IPS DF 6.9 (cell line): ENCODE measurements at regions not wholly inside any gene's neighbourhood (a gene's known extent, or its start where the extent isn't known, plus 50 kb on each side); places are given as distances from the start of the nearest gene placed in this dataset.

Experiments used
- DNase-seq: peaks from one replicate; pipeline ENCODE4 v3.0.0-alpha.2; 2013; ENCODE audit warnings: low read depth, low spot score
- H3K27ac ChIP-seq: one replicate; pipeline ENCODE4 v1.5.1; 2013; ENCODE audit warnings: low read length, control low read depth
- H3K27me3 ChIP-seq: 2 replicates; pipeline ENCODE4 v1.6.1; 2013; ENCODE audit warnings: mild to moderate bottlenecking, low read length; ENCODE audit not compliant: control insufficient read depth, insufficient read depth
- H3K36me3 ChIP-seq: 2 replicates; pipeline ENCODE4 v1.6.1; 2013; ENCODE audit warnings: low read length; ENCODE audit not compliant: control insufficient read depth, insufficient read depth
- H3K4me1 ChIP-seq: 2 replicates; pipeline ENCODE4 v1.6.1; 2013; ENCODE audit warnings: low read length; ENCODE audit not compliant: control insufficient read depth, insufficient read depth
- H3K4me3 ChIP-seq: 2 replicates; pipeline ENCODE4 v1.5.1; 2013; ENCODE audit warnings: mild to moderate bottlenecking, low read length
- H3K9me3 ChIP-seq: 2 replicates; pipeline ENCODE4 v1.6.1; 2013; ENCODE audit warnings: low read length, inconsistent platforms; ENCODE audit not compliant: control insufficient read depth, insufficient read depth
- WGBS: extraction: QIAGEN DNeasy Blood & Tissue Kit; methylation state at CpG from one replicate; pipeline ENCODE4 v1.1.7; 2013; ENCODE audit warnings: mixed read lengths, missing lambda C conversion rate; ENCODE audit not compliant: insufficient read length, insufficient coverage; 5-methylcytosine and 5-hydroxymethylcytosine counted together

DNA sequence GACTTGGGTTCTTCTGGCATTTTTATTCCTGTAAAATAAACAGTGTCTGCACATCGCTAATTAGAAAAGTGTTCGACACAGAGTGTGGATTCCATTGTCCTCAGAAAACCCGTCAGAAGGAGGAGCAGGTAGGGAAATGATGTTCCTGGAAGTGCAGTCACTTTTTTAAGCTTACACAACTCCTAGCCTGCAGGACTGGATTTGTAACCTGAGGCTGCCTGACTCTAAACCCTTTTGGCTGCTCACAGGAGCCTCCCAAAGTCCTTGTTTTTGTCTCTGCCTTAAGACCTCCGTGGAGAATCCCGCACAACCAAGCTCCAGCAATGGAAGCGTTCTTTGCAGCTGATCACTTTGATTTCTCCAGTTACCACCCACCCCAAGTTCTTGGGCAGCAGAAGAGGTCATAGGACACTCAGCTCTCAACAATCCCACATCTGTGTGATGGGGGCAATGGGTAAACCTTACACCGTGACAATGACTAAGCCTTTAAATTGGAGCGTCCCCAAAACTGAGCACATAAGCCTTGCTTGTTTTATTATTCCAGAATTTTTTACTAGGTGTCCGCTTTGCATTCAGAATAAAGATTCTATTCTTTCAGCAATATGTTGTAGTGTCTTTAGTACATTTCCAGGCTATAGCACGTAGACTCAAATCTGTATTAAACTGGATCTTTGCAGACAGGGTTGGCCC is 227.9 kb downstream of the TBXT start:
- no peaks in the 10 kb centered on the region for H3K36me3 ChIP-seq
- H3K9me3 ChIP-seq, result no peaks in the 10 kb centered on the region
- no peak overlapping the region for H3K4me3 ChIP-seq
- no peak for DNase-seq
- WGBS, result no CpG with 5 or more reads among the region's 10 CpGs
- H3K27me3 ChIP-seq, result no peaks in the 10 kb centered on the region
- H3K27ac ChIP-seq, result no peak overlapping the region
- no peaks in the 10 kb centered on the region for H3K4me1 ChIP-seq

DNA sequence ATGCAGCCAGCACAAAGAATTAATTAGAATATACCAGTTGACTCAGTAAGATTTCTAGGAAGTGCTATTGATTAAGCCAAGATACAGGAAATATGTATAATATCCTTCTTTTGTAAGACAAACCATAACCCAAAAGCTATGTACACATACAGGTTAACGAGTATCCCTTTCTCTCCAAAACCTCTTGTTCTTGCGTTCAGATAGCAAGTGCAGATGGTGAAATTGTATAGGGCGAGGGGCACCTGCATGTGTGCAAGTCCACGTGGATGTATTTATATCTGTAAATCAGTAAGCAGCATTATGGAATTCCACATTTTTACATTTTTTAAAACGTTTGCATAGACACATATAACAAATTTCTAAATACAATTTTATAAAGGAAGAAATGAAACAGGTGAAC is 228.6 kb downstream of the TBXT start:
- no CpG with 5 or more reads among the region's 5 CpGs for WGBS
- H3K27ac ChIP-seq, result no peak overlapping the region
- H3K4me1 ChIP-seq, result no peaks in the 10 kb centered on the region
- H3K36me3 ChIP-seq, result no peaks in the 10 kb centered on the region
- DNase-seq, result no peak
- H3K4me3 ChIP-seq, result no peak overlapping the region
- H3K27me3 ChIP-seq, result no peaks in the 10 kb centered on the region
- no peaks in the 10 kb centered on the region for H3K9me3 ChIP-seq

DNA sequence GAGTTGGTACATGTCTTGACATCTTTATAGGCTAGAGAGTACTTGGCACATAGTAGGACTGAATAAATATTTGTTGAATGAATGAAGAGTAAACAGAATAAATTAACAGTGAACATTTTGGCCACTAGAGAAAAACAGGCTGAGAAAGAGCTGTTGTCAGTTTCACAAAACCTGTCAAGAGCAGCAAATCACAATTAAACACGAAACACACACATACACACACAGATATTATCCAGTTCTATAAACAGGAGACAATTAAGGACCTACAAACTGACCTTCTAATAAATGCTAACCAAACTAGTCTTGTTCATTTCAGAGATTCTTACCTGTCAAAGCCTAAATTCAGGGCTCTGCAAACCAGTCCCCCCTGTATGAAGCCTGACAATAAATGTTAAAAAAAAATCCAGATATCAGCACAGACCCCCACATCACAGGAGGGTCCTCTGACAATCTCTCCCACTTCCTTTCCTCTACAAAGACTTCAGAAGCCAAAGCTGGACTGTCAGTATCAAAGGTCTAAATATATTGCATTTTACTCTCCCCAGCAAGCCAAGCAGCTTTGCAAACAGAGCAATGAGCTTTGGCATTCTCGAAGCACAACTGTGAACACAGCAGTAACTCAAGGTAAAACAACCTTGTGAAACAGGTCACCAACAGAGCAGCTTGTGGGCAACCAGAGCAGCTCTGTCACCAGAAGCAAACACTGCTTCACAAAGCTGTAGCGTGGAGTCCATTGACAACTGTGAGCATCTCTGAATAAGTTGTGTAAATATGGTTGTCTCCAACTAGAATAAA is 229.9 kb downstream of the TBXT start:
- Histone ChIP-seq H3K4me1 (no peaks in the 10 kb centered on the region), H3K9me3 (no peaks in the 10 kb centered on the region), H3K36me3 (no peaks in the 10 kb centered on the region), H3K27me3 (no peaks in the 10 kb centered on the region), H3K27ac (no peak overlapping the region), H3K4me3 (no peak overlapping the region)
- no peak for DNase-seq
- no CpG with 5 or more reads among the region's 3 CpGs for WGBS

DNA sequence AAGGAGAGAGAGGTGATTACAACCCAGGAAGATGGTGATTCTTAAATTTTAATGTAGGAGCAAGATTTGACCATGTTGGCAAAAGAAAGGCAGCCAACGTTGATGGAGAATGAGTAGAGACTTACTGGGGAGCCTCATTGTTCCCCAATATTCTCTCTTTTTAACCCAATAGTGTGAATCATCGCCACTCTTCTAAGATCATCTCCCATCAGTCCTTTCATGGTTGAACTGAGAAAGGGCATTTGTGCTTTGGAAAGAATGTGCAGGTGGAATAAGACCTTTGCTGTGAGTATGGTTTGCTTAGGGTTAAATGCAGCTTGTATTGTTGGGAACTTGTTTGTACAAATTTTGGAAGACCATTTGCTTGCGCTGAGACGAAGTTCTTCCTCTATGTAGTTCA is 231.0 kb downstream of the TBXT start:
- no peaks in the 10 kb centered on the region for H3K9me3 ChIP-seq
- WGBS, result no CpG with 5 or more reads among the region's 4 CpGs

DNA sequence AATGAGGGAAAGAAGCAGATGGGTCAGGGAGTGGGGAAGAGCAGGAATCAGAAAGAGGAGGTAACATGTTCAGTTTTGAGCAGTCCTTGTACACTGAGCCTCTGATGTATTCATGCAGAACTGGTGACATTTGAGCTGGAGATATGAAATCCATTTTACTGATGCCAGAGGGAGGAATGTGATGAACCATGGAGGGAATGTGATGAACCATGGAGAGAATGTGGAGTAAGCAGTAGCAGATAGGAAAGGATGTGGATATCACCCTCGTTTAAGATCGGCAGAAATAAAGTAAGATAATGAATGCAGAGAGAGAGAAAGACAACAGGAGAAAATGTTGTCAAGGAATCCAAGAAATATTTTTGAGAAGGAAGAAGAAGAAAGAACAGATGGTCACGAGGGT is 231.6 kb downstream of the TBXT start:
- WGBS, result no CpG with 5 or more reads among the region's 3 CpGs
- DNase-seq, result no peak
- Histone ChIP-seq H3K4me1 (no peaks in the 10 kb centered on the region), H3K9me3 (no peaks in the 10 kb centered on the region), H3K27me3 (no peaks in the 10 kb centered on the region), H3K36me3 (no peaks in the 10 kb centered on the region), H3K4me3 (no peak overlapping the region), H3K27ac (no peak overlapping the region)

More for the DNA sequence above, 231.0 kb downstream of the TBXT start:
- Histone ChIP-seq H3K4me1 (no peaks in the 10 kb centered on the region), H3K36me3 (no peaks in the 10 kb centered on the region), H3K27me3 (no peaks in the 10 kb centered on the region), H3K4me3 (no peak overlapping the region), H3K27ac (no peak overlapping the region)
- DNase-seq, result no peak

DNA sequence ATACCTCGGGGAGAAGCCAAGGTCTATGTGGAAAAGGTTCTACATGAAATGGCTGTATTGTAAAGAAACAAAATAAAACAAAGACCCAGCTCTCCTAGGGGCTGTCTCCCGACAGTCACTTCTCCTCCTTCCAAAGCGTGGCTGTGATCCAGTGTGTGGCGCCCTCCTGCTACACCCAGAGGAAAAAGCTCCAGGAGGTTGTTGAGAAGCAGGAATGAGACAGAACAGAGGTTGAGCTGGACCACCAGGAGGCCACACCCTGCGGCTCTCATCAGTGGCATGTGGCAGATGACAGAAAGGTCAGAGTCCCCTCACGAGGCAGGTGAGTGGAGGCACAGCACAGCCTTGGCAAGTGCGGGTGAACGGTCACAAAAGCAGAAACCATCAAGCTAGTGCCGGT is 236.0 kb downstream of the TBXT start:
- no CpG with 5 or more reads among the region's 9 CpGs for WGBS
- no peak for DNase-seq
- Histone ChIP-seq H3K36me3 (0 out of 2 replicates have a peak, but pooled peaks cover 3% of the 10 kb centered on the region), H3K9me3 (no peaks in the 10 kb centered on the region), H3K27ac (no peak overlapping the region), H3K4me3 (no peak overlapping the region), H3K4me1 (no peaks in the 10 kb centered on the region), H3K27me3 (no peaks in the 10 kb centered on the region)

DNA sequence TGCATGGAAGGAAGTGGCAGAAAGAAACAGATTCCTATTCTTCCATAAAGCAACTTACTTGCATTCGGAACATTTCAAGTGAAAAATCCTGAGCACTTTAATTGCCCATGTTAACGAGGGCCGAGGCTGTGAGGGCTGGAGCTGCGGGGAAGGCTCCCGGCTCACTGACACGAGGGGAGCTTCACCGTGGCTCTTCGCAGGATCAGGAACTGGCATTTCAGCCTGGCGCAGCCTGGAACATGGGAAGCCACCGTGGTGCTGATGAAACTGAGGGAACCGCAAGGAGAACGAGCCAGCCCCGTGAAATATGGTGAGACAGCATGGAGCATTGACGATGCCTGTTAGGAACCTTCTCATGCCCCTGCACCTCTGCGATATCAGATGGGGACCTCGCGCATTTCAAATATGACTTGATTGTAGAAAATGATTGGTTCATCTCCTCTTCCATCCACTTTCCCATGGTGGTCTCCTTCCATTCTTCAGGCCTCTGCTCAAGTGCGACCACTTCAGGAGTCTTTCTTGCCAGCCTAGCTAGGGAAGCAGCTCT is 236.9 kb downstream of the TBXT start:
- Histone ChIP-seq H3K27me3 (no peaks in the 10 kb centered on the region), H3K4me3 (no peak overlapping the region), H3K9me3 (no peaks in the 10 kb centered on the region), H3K27ac (no peak overlapping the region), H3K36me3 (0 out of 2 replicates have a peak, but pooled peaks cover 3% of the 10 kb centered on the region), H3K4me1 (no peaks in the 10 kb centered on the region)
- no peak for DNase-seq
- WGBS, result no CpG with 5 or more reads among the region's 18 CpGs

DNA sequence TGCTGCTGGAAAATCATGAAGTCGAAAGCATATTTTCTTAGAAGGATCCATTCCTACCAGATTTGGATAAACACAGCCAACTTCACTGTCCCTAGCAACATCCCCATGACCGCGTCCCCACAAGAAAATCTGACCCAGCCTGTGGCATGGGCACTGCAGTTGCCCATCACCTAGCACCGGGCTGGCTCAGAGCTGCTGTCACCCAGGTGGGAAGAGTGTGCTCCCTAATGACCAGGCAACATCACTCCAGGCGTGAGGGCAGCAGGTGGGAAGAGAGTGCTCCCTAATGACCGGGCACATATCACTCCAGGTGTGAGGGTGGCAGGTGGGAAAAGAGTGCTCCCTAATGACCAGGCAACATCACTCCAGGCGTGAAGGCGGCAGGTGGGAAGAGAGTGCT is 238.0 kb downstream of the TBXT start:
- DNase-seq, result no peak
- WGBS, result no CpG with 5 or more reads among the region's 8 CpGs

DNA sequence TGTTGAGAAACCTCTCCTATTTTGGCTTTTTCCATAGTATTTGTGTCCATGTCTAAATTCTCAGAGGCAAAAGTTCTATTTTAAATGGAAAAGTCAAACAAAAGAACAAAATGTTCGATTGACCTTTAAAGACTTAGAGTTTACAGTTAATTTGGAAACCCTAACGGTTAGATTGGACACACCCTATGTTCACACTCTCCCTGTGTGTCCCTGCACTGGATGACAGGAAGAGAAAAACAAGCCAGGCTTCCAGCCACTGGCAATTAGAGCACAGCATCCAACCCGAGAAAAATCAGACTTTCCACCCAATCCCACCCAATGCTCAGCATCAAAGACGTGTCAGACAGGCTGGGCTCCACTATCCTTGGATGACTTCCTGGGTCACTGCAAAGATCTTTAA is 241.3 kb downstream of the TBXT start:
- no peaks in the 10 kb centered on the region for H3K4me1 ChIP-seq
- no peaks in the 10 kb centered on the region for H3K9me3 ChIP-seq
- H3K27ac ChIP-seq, result no peak overlapping the region
- WGBS, result no CpG with 5 or more reads among the region's 4 CpGs
- 0 out of 2 replicates have a peak, but pooled peaks cover 3% of the 10 kb centered on the region for H3K36me3 ChIP-seq
- no peaks in the 10 kb centered on the region for H3K27me3 ChIP-seq
- no peak for DNase-seq
- no peak overlapping the region for H3K4me3 ChIP-seq

More for the DNA sequence above, 238.0 kb downstream of the TBXT start:
- Histone ChIP-seq H3K9me3 (no peaks in the 10 kb centered on the region), H3K27ac (no peak overlapping the region), H3K4me1 (no peaks in the 10 kb centered on the region), H3K4me3 (no peak overlapping the region), H3K27me3 (no peaks in the 10 kb centered on the region), H3K36me3 (0 out of 2 replicates have a peak, but pooled peaks cover 3% of the 10 kb centered on the region)

DNA sequence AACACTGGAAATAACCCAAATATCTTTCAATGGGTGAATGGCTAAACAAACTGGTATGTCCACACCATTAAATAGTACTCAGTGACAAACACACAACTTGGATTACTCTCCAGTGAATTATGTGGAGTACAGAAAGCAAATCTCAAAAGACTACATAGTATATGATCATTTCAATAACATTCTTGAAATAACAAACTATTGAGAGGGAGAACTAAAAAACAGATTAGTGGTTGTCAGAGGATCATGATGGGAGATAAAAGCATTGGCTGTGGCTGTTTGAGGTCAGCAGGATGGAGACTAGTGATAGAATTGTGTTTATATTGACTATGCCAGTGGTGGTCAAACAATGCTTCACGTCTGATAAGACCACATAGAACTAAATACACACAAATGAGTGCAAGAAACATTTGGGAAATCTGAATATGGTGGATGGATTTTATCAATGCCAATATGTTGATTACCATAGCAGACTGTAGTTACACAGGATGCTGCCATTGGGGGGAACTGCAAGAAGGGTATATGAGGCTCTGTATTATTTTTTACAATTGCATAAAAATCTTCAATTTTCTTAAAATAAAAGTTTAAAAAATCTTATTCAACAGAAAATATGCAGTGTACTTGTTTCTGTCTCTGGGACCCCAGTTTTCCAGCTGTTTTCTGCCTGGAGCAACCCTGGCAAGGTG is 242.0 kb downstream of the TBXT start:
- no peak overlapping the region for H3K4me3 ChIP-seq

More for the DNA sequence above, 242.0 kb downstream of the TBXT start:
- no CpG with 5 or more reads among the region's 1 CpG for WGBS
- Histone ChIP-seq H3K36me3 (0 out of 2 replicates have a peak, but pooled peaks cover 1% of the 10 kb centered on the region), H3K27me3 (no peaks in the 10 kb centered on the region), H3K9me3 (no peaks in the 10 kb centered on the region), H3K27ac (no peak overlapping the region), H3K4me1 (no peaks in the 10 kb centered on the region)
- DNase-seq, result no peak
